ENCODE measurements at regions not wholly inside any gene's neighbourhood (a gene's known extent, or its start where the extent isn't known, plus 50 kb on each side); places are given as distances from the start of the nearest gene placed in this dataset.

GRCh38 chr12:126361804-126362203 is 1296.6 kb downstream of the AACS start:
- H3K27me3 Mint-ChIP-seq (ENCODE audit: insufficient read depth) = no peaks in the 10 kb centered on the region
- no peak overlapping the region for H3K27ac Mint-ChIP-seq
- no peak for DNase-seq (ENCODE audit: low spot score)
- no peaks in the 10 kb centered on the region for H3K4me1 Mint-ChIP-seq (ENCODE audit: low read depth)
- H3K9me3 Mint-ChIP-seq = peaks cover 32% of the 10 kb centered on the region
- no peak overlapping the region for H3K4me3 Mint-ChIP-seq
- no peaks in the 10 kb centered on the region for H3K36me3 Mint-ChIP-seq (ENCODE audit: low read depth)
- intact Hi-C loops (cut with micrococcal nuclease) = no loop called here

GRCh38 chr12:126362493-126362892 is 1297.3 kb downstream of the AACS start:
- peaks cover 25% of the 10 kb centered on the region for H3K9me3 Mint-ChIP-seq
- H3K4me1 Mint-ChIP-seq (ENCODE audit: low read depth) = no peaks in the 10 kb centered on the region
- no peak for DNase-seq (ENCODE audit: low spot score)
- no peak overlapping the region for H3K4me3 Mint-ChIP-seq
- intact Hi-C loops (cut with micrococcal nuclease) = no loop called here
- no peaks in the 10 kb centered on the region for H3K27me3 Mint-ChIP-seq (ENCODE audit: insufficient read depth)
- no peaks in the 10 kb centered on the region for H3K36me3 Mint-ChIP-seq (ENCODE audit: low read depth)
- no peak overlapping the region for H3K27ac Mint-ChIP-seq

GRCh38 chr12:126362964-126363363 is 1297.7 kb downstream of the AACS start:
- Mint-ChIP-seq H3K4me3 (no peak overlapping the region), H3K9me3 (peaks cover 25% of the 10 kb centered on the region), H3K36me3 (ENCODE audit: low read depth) (no peaks in the 10 kb centered on the region), H3K27me3 (ENCODE audit: insufficient read depth) (no peaks in the 10 kb centered on the region), H3K4me1 (ENCODE audit: low read depth) (no peaks in the 10 kb centered on the region), H3K27ac (no peak overlapping the region)
- intact Hi-C loops (cut with micrococcal nuclease) = no loop called here
- DNase-seq (ENCODE audit: low spot score) = no peak

DNA sequence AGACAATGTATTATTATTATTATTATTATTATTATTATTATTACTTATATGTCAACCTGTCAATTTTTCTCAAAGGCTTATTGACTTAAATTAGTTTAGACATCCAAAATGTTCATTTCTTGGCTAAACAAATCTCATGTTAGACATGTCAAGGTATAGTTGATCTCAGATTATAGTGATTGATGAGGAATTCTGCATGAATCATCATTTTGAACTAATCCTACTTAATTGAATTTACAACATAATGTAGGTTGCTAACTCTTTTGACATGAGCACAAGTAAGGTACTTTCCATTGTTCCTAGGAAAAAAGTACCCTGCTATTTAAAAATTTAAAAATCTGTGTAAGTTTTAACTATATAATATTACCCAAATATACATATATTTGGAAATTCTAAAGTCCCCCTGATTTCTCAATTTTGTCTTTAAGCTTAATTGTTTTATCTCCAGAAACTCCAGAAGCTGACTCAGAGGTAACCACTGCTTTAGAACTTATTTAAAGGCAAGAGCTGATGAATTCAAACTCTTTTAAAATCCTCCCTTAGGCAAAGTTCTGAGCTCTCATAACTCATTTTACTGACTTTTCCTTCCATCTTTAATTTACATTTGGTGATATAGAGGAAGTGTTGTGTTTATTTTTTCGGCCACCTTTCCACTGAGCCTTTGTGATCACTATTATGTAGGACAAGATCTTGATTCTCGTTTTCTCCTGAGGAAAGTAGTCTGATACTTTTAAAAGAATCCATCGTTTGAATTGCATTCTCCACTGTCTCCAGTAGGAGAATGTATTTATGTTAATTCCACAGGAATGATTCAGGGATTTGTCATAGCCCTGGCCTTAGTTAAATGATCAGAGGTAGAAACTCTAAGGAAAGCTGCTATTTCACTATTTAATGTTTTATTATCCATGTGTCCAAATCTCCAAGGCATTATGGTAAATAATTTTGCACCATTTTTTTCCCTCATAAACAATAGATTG is 1304.5 kb downstream of the AACS start:
- Mint-ChIP-seq H3K27me3 (ENCODE audit: insufficient read depth) (no peaks in the 10 kb centered on the region), H3K9me3 (peaks cover 12% of the 10 kb centered on the region), H3K4me3 (no peak overlapping the region), H3K27ac (no peak overlapping the region), H3K4me1 (ENCODE audit: low read depth) (no peaks in the 10 kb centered on the region), H3K36me3 (ENCODE audit: low read depth) (no peaks in the 10 kb centered on the region)
- no peak for DNase-seq (ENCODE audit: low spot score)
- intact Hi-C loops (cut with micrococcal nuclease) = no loop called here

- Mint-ChIP-seq H3K36me3 (ENCODE audit: low read depth) (no peaks in the 10 kb centered on the region), H3K9me3 (peaks cover 7% of the 10 kb centered on the region), H3K4me1 (ENCODE audit: low read depth) (no peaks in the 10 kb centered on the region), H3K27me3 (ENCODE audit: insufficient read depth) (no peaks in the 10 kb centered on the region), H3K4me3 (no peak overlapping the region), H3K27ac (no peak overlapping the region)
- intact Hi-C loops (cut with micrococcal nuclease) = no loop called here
- no peak for DNase-seq (ENCODE audit: low spot score)
Measured at GRCh38 chr12:126383506-126383905, 1318.3 kb downstream of the AACS start.

- Mint-ChIP-seq H3K4me1 (ENCODE audit: low read depth) (no peaks in the 10 kb centered on the region), H3K27ac (no peak overlapping the region), H3K36me3 (ENCODE audit: low read depth) (no peaks in the 10 kb centered on the region), H3K27me3 (ENCODE audit: insufficient read depth) (no peaks in the 10 kb centered on the region), H3K4me3 (no peak overlapping the region), H3K9me3 (peaks cover 7% of the 10 kb centered on the region)
- no peak for DNase-seq (ENCODE audit: low spot score)
- intact Hi-C loops (cut with micrococcal nuclease) = no loop called here
Measured at GRCh38 chr12:126384026-126384564, 1318.9 kb downstream of the AACS start.

DNA sequence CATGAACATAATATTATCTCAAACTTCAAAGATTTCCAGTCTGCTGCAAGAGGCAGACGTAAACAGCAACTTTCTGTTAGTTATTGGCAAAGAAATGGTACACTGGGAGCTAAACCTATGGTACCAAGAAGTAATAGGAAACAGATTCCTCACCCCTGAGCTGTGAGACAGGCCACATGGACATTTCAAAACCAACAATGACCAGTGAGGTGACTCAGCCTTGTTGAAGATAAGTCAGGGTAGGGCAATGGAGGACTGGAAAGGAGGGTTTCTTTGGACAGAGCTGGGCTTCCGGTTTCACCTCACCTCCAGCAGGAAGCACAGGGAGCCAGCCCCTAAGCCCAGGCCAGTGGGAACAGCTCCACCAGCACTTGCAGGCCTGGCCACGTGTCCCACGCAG is 1320.5 kb downstream of the AACS start:
- intact Hi-C loops (cut with micrococcal nuclease) = no loop called here
- peaks cover 3% of the 10 kb centered on the region for H3K9me3 Mint-ChIP-seq
- H3K4me3 Mint-ChIP-seq = no peak overlapping the region
- H3K27me3 Mint-ChIP-seq (ENCODE audit: insufficient read depth) = no peaks in the 10 kb centered on the region
- no peaks in the 10 kb centered on the region for H3K36me3 Mint-ChIP-seq (ENCODE audit: low read depth)
- H3K4me1 Mint-ChIP-seq (ENCODE audit: low read depth) = no peaks in the 10 kb centered on the region
- no peak for DNase-seq (ENCODE audit: low spot score)
- no peak overlapping the region for H3K27ac Mint-ChIP-seq

- H3K27me3 Mint-ChIP-seq (ENCODE audit: insufficient read depth) = no peaks in the 10 kb centered on the region
- no peaks in the 10 kb centered on the region for H3K4me1 Mint-ChIP-seq (ENCODE audit: low read depth)
- no peak overlapping the region for H3K4me3 Mint-ChIP-seq
- no peaks in the 10 kb centered on the region for H3K36me3 Mint-ChIP-seq (ENCODE audit: low read depth)
- H3K27ac Mint-ChIP-seq = no peak overlapping the region
- no peak for DNase-seq (ENCODE audit: low spot score)
- no peaks in the 10 kb centered on the region for H3K9me3 Mint-ChIP-seq
- intact Hi-C loops (cut with micrococcal nuclease) = no loop called here
Measured at GRCh38 chr12:126389220-126389841, 1324.1 kb downstream of the AACS start.

DNA sequence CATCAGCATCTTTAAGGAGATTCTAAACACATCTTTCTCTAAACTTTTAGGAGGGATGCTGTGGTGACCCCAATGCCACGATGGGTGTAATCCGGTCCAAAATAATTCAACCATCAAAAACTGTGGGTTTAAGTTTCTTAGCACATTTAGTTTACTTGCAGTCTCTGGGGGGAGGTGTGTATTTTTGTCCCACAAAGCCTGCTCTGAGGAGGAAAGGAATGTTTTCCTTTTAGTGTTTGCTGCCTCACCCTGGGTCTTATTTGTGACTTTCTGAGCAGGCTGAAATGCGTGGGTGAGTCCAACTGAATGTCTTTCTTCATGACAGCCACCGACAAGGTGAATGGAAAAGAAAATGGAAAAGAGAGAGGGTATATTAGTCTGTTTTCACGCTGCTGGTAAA is 1324.7 kb downstream of the AACS start:
- intact Hi-C loops (cut with micrococcal nuclease) = no loop called here
- Mint-ChIP-seq H3K36me3 (ENCODE audit: low read depth) (no peaks in the 10 kb centered on the region), H3K27ac (no peak overlapping the region), H3K4me1 (ENCODE audit: low read depth) (no peaks in the 10 kb centered on the region), H3K4me3 (no peak overlapping the region), H3K27me3 (ENCODE audit: insufficient read depth) (no peaks in the 10 kb centered on the region), H3K9me3 (no peaks in the 10 kb centered on the region)
- no peak for DNase-seq (ENCODE audit: low spot score)

DNA sequence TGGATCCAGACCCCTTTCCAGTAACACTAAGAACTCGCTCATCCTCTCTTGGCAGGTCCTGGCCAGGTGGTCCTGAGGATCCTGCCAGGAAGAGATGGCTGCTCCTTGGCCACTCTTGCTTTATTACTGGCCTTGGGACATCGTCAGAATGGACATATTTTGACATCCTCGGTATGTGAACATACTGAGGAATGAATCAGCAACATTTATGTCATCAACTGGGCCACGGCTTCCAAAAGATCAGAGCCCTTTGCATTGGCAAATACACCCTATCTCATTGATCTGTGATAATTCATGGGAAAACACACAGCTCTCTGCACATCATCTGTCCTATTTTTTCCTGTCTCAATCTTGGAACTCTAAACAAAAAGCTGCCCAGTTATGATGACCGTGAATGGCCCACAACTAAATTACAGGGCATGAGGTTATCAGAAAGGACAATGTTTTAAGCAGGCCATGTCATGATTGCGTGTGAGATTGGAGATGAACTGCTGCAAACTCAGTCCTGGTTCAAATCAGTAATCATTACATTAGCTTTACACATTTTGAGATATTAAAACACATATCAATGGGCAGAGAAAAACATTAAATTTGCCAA is 1325.8 kb downstream of the AACS start:
- Mint-ChIP-seq H3K4me1 (ENCODE audit: low read depth) (no peaks in the 10 kb centered on the region), H3K27ac (no peak overlapping the region), H3K9me3 (no peaks in the 10 kb centered on the region), H3K27me3 (ENCODE audit: insufficient read depth) (no peaks in the 10 kb centered on the region), H3K36me3 (ENCODE audit: low read depth) (no peaks in the 10 kb centered on the region), H3K4me3 (no peak overlapping the region)
- intact Hi-C loops (cut with micrococcal nuclease) = no loop called here
- no peak for DNase-seq (ENCODE audit: low spot score)

- no peak for DNase-seq (ENCODE audit: low spot score)
- no peak overlapping the region for H3K27ac Mint-ChIP-seq
- no peak overlapping the region for H3K4me3 Mint-ChIP-seq
- no peaks in the 10 kb centered on the region for H3K4me1 Mint-ChIP-seq (ENCODE audit: low read depth)
- H3K9me3 Mint-ChIP-seq = peaks cover 5% of the 10 kb centered on the region
- intact Hi-C loops (cut with micrococcal nuclease) = no loop called here
- no peaks in the 10 kb centered on the region for H3K27me3 Mint-ChIP-seq (ENCODE audit: insufficient read depth)
- no peaks in the 10 kb centered on the region for H3K36me3 Mint-ChIP-seq (ENCODE audit: low read depth)
Measured at GRCh38 chr12:126396536-126396935, 1331.3 kb downstream of the AACS start.

DNA sequence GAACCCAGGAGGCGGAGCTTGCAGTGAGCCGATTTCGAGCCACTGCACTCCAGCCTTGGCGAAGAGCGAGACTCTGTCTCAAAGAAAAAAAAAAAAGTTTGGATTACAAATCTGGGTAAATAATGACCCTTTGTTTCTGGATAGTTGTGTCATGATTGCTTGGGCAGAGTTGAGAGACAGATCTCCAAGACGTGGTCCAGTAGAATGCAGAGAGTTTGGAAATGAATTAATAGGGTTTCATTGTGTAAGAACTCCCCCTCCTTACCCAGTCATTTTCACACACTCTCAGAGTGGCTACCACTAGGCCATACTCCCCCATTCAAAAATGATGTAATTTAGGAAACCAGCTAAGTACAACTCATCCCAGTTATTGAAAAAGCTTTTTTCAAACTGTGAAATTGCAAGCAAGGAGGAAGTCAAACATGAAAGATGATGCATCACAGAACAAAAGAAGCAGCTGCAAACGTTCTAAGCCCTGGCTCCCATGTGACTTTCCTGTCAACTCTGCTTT is 1331.9 kb downstream of the AACS start:
- intact Hi-C loops (cut with micrococcal nuclease) = no loop called here
- peaks cover 5% of the 10 kb centered on the region for H3K9me3 Mint-ChIP-seq
- no peak overlapping the region for H3K27ac Mint-ChIP-seq
- no peaks in the 10 kb centered on the region for H3K4me1 Mint-ChIP-seq (ENCODE audit: low read depth)
- DNase-seq (ENCODE audit: low spot score) = no peak
- H3K4me3 Mint-ChIP-seq = no peak overlapping the region
- H3K27me3 Mint-ChIP-seq (ENCODE audit: insufficient read depth) = no peaks in the 10 kb centered on the region
- no peaks in the 10 kb centered on the region for H3K36me3 Mint-ChIP-seq (ENCODE audit: low read depth)

- no peaks in the 10 kb centered on the region for H3K27me3 Mint-ChIP-seq (ENCODE audit: insufficient read depth)
Measured at GRCh38 chr12:126397660-126398059, 1332.4 kb downstream of the AACS start.

More at GRCh38 chr12:126397660-126398059, 1332.4 kb downstream of the AACS start:
- intact Hi-C loops (cut with micrococcal nuclease) = no loop called here
- H3K9me3 Mint-ChIP-seq = peaks cover 5% of the 10 kb centered on the region
- no peaks in the 10 kb centered on the region for H3K36me3 Mint-ChIP-seq (ENCODE audit: low read depth)
- H3K4me3 Mint-ChIP-seq = no peak overlapping the region
- H3K27ac Mint-ChIP-seq = no peak overlapping the region
- no peaks in the 10 kb centered on the region for H3K4me1 Mint-ChIP-seq (ENCODE audit: low read depth)
- DNase-seq (ENCODE audit: low spot score) = no peak
